Stimulated activated CD4-positive, alpha-beta T cell treated with anti-CD3 and anti-CD28 coated beads, TNF-alpha, amount 100 ng/mL, for 48 hours (primary cell): ENCODE measurements at regions not wholly inside any gene's neighbourhood (a gene's known extent, or its start where the extent isn't known, plus 50 kb on each side); places are given as distances from the start of the nearest gene placed in this dataset.
"Not testable (repeated sequence)": the region's sequence is repeated elsewhere in the genome, so short reads cannot be mapped to it uniquely, and the experiment has no call there.

Experiments used
- DNase-seq, 3 donors: peaks; one replicate each; pipeline ENCODE4 v3.0.0-alpha.2; 2020; ENCODE audit warnings: low read depth in 3 of 3

DNA sequence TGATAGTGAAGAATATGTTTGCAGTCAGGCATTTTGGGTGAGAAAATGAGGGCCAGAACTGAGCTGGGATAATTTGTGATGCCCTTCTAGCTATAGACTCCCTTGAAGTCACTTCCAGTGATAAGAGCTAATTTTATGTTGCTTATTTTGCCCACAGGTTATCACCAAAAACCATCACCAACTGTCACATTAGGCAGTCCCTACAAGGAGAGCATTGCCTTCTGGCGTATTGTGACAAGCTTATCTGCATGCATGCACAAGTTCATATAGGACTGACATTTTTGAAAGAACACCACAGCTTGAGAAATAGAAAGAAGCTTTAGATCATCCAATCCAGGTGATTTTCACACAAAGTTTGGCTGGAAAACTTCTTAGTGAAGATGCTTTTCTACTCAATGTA, 735.3 kb upstream of the RAG2 start:
- no peak for DNase-seq

DNA sequence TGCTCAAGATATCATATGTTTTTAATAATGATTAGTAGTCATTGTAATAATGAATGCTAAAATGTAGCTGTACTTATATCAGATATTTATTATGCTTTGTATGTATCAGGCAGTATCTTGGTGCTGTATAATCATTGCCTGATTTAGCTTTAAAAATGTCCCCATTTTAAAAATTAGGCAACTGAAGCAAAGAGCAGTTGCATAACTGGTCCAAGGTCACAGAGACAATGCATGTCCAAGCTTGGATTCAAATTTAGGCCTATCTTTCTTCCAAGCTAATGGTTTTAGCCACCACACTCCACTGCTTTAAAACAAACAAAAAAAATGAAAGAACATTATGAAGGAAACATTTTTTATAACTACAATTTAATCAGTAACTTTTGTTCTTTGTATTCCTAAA, 725.8 kb upstream of the RAG2 start:
- no peak for DNase-seq

DNA sequence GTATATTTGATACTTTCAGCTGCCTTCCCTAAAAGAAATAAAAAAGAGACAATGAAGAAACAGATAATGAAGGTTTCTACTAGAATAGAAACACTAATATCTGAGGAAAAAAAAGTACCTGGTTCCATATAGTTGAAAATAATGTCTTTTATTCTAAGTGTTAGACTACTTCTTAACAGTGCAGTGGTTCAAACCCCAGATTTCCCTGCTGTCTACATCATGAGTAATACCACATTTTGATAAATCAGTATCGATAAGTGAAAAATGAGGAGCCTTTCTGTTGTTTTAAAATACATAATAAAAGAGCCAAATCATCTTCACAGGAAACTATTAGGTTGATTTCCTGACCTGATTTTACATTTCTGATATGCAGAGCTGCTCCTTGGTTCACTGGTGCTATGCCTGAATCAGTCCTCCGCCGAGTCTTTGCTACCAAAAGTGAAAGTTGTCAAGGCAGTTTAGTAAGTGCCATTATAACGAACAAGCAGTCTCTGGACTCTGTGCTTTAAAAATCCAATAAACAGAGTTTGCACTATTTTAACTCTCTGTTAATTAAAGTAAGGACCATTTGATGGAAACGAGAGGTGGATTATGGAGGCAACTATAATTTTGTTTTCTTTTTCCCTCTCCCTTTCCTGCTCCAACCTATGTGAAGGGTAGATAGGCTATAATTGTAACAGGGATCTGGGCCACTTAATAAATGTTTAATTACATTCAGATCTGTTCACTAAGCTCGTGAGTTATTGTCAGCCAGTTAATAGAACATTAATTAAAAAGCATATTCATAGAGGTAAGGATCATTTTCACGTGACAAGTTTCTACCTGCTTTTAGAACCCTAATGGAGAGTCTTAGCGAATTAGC, 724.5 kb upstream of the RAG2 start:
- DNase-seq, result no peak

DNA sequence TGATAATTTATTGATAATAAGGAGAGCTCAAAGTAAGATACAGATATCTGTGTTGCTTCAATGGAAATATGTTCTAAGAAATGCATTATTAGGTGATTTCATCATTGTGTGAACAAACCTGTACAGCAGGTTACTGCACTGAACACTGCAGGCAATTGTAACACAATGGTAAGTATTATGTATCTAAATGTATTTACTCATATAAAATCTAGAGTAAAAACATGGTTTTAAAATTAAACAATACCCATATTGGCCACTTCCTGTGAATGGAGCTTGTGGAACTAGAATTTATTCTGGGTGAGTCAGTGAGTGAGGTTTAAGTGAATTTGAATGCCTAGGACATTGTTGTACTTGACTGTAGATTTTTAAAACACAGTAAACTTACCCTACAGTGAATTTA, 722.9 kb upstream of the RAG2 start:
- no peak for DNase-seq

DNA sequence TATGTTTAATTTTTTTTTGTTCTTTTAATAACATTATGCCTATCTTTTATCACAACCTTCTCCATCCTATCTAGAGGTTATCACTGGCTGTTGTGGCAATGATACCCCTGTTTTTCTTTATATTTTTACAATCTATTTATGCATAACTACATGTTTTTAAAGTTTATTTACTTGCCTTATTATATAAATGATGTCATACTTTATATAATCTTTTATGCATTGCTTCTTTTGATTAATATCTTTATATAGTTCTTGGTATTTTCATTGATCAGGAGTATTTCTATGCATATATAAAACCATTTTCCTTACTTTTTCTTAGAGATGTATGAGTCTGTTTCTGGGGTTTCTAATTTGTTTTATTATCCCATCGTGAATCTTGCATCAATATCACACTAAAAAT, 719.8 kb upstream of the RAG2 start:
- DNase-seq, result no peak

DNA sequence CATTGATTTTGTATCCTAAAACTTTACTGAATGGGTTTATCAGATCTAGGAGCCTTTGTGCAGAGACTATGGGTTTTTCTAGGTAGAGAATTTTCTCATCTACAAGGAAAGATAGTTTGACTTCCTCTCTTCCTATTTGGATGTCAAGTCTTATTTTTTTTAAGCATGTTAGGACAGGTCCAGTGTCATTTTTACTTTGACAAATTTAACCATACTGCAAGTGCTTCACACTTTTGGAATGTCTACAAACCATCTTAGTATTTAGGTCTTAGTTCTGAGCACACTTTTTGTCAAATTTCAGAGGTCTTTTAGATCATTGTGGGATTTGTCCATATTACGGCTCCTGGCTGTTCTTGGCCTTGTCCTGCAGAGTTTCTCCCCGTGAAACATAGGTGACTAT, 715.2 kb upstream of the RAG2 start:
- DNase-seq, result no peak

DNA sequence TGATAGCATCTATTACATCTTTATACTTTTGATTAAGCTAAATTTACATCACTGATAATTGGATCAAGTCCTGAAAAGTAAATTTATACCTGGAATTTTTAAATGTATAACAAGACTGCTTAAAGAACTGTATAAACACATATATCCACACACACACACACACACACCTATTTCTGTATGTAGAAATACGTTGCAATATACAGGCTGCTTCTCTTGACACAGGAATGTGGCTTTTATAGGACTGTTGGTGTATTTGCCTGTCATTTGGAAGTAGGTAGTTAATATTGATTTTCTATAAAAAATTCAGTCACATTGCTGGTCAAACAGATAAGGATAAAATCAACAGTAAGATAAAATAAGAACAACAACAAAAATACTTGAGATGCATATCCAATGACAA, 708.5 kb upstream of the RAG2 start:
- no peak for DNase-seq

DNA sequence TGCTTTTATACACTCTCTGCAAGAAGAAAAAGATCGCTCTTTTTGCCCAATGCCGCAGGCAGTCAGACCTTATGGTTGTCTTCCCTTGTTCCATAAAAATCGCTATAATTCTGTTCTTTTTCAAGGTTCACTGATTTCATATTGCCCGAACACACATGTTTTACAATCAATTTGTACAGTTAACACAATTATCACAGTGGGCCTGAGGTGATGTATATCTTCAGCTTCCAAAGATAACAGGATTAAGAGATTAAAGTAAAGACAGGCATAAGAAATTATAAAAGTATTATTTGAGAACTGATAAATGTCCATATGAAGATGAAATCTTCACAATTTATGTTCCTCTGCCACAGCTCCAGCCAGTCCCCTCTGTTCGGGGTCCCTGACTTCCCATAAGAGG, 703.4 kb upstream of the RAG2 start:
- not testable (repeated sequence) for DNase-seq

DNA sequence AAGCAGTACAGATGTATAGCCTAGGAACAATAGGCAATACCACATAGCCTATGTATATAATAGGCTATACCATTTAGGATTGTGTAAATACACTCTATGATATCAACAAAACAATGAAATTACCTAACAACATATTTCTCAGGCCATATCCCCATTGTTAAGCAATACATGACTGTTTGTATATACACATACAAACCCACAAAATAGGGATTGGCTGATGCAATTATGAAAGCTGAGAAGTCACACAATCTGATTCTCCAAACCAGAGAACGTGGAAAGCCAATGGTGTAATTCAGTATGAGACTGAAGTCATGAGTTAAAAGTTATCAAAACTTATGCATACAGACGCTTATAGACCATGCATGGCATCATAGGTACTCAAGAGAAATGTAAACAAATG, 700.1 kb upstream of the RAG2 start:
- DNase-seq, result no peak

DNA sequence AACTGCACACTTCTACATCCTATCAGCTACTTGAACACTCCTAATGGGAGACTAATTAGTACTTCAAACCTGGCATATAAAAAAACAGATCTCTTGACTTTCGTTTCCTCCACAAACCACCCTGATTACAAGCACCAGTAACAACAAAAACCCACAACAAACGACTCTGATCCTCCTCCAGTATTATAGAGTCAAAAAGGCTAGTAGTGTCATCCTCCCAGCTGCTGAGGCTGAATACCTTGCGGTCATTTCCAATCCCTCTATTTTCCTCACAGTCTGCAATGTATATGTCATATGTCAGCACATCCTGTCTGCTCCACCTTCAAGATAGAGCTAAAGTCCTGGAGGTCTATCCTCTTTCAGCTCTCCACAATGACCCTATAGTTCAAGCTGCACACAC, 688.9 kb upstream of the RAG2 start:
- DNase-seq, result no peak

DNA sequence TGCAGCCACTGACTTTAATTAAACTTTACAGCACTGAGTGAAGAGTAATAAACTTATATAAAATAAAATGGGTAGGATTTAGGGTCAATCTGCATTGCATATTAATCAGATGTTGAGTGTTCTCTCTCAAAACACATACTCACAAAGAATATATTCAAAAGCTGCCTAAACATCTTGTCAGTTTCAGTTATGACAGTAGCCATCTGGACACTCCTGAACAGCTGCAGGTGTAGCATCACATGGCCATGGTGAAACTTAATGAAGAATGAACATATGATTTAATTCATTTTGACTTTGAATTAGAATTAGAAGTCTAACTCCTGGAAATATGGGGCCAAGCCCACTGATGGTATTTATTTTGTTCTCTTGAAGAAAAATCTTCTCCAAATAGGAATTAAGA, 684.3 kb upstream of the RAG2 start:
- DNase-seq, result no peak

DNA sequence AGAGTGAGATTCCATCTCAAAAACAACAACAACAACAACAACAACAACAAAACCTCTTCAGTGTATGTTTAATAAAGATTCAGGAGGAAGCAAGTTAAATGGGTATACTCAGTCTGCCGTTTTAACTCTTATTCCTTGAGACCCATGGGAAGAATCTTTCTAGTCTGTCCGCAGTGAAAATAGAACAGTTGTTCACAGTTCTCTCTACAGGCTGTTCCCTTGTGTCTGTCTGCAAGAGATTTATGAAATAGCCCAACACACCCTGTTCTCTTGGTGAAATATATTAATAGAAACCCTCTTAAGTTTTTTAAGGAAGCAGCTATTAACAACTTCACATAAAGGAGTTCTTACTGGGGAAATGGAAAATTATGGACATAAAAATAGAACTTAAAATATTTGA, 682.2 kb upstream of the RAG2 start:
- no peak for DNase-seq

DNA sequence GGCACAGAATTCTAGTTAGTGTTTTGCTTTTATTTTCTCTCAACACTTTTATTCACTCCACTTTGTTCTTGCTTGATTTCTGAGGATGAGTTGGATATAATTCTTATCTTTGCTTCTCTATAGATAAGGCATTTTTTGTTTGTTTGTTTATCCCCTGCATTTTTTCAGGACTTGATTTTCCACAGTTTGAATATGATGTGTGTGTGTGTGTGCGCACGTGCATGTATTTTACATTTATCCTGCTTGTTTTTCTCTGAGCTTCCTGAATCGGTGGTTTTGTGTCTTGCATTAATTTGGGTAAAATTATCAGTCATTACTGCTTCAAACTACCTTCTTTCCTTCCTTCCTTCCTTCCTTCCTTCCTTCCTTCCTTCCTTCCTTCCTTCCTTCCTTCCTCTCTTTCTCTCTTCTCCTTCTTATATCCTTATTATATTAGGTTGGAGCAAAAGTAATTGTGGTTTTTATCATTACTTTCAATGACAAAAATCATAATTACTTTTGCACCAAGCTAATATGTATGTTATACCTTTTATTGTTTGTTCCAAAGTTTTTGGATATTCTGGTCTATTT, 679.9 kb upstream of the RAG2 start:
- DNase-seq, result no peak

DNA sequence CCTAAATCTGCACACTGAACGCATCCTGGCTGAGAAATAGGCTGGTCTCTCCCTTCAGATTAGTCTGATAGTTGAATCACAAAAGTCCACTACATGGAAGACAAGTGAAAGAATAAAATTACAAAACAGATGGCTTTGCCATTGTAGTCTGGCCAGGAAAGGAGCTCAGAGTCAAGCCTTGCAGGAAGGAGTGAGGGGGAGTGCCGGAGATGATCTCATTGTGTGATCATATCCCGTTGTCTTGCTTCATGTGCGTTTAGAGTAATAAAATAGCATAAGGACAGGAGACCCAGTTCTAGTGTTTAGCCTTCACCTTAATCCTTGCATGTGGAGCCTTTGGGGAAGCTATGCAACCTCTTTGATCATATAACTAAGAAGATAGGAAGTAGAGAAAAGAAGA, 666.7 kb upstream of the RAG2 start:
- no peak for DNase-seq

DNA sequence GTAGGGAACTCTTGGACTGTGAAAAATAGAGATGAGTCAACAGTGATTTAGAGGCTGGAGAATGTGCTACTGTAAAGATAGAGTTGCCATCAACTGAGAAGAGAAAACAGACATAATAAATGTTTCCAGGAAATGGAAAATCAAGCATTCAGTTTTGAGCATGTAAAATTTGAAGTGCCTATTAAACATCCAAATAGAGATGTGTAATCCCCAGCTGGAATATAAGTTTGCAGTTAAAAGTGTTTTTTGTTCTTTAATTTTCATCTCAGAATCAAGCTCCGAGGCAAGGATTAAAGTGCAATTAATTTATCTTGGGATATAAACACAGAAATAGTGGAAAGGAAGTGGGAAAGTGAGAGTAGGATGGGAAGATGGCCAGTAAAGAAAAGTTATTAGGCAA, 666.0 kb upstream of the RAG2 start:
- DNase-seq, result no peak

DNA sequence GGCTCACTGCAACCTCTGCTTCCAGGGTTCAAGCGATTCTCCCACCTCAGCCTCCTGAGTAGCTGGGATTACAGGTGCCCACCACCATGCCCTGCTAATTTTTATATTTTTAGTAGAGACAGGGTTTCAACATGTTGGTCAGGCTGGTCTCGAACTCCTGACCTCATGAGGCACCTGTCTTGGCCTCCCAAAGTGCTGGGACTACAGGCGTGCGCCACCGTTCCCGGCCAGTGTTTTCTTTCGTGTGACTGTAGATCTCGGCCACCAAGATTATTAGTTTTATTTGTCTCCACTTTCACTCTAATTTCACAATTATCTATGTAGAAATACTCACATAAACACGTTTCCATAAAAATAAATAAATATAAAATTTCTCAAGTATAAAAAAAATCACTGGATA, 665.4 kb upstream of the RAG2 start:
- DNase-seq, result not testable (repeated sequence)

DNA sequence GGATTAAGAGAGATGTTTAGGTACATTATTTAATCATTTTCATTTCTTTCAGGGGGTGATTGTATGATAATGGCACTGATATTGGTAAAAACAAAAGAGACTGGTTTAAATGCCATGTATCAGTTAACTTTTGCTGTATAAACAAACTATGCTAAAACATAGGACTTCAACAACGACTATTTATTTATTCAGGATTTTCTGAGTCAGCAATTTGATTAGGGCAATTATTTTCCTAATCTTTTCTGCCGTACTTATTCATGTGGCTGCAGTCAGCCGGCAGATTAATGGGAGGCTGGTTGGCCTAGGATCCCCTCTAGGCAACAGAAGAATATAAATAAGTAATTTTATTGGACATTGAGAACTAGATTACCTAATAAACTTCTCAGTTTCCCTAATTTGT, 661.7 kb upstream of the RAG2 start:
- DNase-seq, result no peak

DNA sequence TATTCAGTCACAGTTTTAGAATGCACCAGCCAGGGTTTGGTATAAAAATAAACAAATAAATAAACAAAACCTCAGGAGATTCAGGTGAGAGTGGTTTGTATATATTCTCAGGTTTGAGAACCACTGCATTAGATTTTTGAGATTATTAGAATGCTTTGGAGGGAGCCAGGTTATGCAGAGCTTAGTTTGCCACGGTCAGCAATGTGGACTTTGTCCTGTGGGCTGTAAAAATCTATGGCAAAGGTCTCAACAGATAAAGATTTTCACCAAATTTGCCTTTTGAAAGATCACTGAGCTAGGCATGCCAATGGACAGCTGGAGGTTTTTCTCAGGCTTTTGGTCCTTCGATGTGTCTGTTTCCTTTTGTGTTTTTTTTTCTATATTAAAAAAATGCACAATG, 650.1 kb upstream of the RAG2 start:
- DNase-seq, result no peak

DNA sequence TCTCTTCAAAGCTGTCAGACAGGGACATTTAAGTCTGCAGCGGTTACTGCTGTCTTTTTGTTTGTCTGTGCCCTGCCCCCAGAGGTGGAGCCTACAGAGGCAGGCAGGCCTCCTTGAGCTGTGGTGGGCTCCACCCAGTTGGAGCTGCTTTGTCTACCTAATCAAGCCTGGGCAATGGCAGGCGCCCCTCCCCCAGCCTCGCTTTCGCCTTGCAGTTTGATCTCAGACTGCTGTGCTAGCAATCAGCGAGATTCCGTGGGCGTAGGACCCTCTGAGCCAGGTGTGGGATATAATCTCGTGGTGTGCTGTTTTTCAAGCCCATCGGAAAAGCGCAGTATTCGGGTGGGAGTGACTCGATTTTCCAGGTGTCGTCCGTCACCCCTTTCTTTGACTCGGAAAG, 648.1 kb upstream of the RAG2 start:
- not testable (repeated sequence) for DNase-seq

DNA sequence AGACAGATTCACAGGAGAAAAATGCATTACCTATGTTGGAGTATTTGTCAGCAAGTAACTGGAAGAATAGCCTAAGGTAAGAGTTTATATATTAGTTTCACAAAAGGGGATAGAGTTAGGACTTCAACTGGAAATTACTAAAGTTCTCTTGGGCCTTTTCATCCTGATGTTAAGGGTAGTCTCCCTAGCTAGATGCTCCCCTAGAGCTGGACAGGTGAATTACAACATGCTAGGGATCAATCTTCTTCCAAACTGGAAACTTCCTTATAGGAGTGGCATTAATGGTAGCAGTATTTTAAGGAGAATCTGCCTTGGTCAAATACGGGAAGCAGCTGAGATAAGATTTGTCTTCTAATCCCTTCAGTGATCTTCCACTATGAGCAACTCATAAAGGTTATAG, 632.8 kb upstream of the RAG2 start:
- DNase-seq, result no peak

DNA sequence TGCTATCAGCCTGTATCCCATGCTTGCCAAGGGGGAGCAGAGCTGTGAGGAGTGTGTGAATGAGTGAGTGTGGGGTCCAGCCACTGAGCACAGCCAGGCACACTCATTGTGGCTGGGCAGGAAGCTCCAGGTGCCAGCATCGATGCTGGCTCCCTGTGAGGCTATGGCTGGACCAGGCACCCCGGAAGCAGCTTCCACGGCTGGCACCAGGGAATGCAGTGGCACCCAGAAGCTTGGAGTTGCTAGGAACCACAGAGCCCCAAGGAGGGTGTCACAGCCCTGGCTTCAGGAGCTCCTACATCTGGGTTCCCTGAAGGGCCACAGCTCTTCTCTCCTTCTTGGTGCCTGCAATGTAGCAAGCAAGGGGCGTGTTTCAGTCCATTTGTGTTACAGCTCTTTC, 625.9 kb upstream of the RAG2 start:
- no peak for DNase-seq

DNA sequence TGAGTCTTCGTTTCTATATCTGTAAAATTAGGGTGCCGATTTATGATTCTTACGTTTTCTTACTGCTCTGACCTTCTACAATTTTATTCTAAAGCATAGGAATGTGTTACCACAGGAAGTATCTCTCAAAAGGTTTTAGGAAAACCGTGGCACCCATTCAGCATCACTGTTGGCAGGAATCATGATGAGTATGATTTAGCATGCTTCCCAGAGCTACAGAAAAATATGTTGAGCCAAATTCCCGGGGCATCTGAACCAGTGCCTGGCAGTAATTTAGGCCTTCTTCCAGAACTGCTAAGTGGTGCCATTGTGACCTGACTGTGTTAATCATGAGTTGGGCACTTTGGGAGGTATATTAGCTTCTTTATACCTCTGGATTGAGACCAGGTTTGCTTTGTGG, 605.0 kb upstream of the RAG2 start:
- no peak for DNase-seq

DNA sequence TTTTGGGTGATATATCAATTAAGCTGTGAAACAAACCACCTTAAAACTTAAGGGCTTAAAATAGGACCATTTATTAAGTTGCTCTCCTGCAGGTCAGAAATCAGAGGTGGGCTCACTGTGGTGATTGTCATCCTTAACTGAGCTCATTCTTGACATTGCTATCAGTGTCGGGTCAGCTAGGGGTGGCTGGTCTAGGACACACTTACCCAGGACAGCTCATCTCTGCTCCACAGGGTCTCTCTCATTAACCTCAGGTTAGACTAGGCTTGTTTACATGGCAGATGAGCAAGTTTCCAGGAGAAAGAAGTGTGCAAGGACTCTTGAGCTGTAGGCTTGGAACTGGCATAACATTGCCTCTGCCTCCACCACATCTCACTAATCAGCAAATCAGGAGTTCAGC, 601.0 kb upstream of the RAG2 start:
- DNase-seq, result no peak

DNA sequence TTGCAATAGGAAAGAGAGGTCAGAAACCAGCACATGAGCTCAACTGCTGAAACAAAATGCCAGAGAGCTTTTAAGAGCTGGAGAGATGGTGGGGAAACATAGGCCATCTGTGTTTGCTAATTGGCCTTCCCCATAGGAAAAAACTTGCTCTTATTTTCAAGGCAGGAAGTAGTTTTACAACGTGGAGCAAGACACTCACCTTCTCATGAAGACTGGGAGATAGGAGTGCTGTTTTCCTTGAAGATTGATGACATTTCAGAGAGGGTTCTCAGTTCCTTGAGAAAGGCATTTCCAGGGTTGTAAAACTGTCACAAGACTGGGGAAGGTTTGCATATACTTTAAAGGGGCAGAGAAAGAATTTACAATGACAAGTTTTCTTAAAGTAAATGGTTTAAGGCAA, 586.3 kb upstream of the RAG2 start:
- no peak for DNase-seq
